ENCODE measurements at regions not wholly inside any gene's neighbourhood (a gene's known extent, or its start where the extent isn't known, plus 50 kb on each side); places are given as distances from the start of the nearest gene placed in this dataset.

DNA sequence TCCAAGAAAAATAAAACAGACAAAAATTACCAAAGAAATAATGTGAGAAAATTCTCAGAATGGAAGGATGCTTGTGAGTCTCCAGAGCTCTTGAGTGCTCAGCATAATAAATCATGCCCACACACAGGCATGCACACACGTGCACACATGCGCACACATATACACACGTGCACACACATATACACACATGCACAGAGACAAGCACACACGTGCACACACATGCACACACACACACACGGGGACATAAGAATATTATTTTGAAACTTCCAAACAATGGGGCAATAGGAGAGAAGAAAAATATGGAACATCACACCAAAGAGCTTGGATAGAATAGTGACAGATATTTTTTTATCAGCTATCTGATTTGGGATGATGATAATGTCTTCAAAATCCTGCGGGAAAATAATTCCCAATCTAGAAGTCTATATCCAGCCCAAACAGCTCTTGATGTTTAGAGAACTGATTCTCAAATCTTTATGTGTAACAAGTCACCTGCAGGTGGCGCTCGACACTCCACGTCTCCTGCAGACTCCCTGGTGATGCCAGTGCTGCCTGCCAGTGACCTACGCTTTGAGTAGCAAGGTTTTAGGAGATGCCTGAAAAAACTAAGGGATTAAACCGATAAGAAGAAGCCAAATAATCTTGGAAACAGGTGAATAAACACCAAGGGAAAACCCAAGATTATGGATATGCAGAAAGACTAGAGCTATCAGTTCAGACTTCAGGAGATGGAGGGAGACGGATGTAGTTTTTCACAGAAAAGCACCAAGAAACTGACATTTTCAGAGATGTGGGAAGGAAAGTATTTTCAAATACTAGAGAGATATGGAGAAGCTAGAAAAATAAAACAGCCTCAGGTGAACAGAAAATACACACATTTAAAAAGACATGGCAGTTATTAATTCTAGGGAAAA is 743.6 kb downstream of the ETS1 start:
- no peak overlapping the region for H3K4me3 Mint-ChIP-seq
- no peaks in the 10 kb centered on the region for H3K9me3 Mint-ChIP-seq
- ATAC-seq = no peak
- H3K27ac Mint-ChIP-seq = no peak overlapping the region
- H3K27me3 Mint-ChIP-seq = peaks cover 5 to 14% (median 12%) of the 10 kb centered on the region in 5 donors
- H3K4me1 Mint-ChIP-seq = no peaks in the 10 kb centered on the region
- peak; percentile 1 to 67 (median 30) for DNase-seq
- POLR2A ChIA-PET = no interaction called here
- no peaks in the 10 kb centered on the region for H3K36me3 Mint-ChIP-seq

DNA sequence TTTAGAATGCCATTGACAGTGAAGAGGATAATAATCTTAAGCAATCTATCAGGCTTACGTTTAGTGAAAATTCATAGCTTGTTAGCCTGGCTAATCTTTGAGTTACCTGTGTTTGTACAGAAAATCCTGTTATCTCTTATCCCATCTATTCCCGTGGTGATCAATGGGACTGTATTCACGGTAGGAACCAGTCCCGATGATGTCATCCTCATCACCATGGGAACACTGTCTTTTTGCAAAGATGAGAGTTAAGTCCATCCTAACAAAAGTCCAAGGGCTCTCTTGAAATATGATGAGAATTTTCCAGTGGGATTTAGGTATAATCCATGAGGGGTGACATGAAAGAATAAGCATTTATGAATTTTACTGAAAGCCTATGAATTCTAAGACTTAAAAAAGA is 762.2 kb downstream of the ETS1 start:
- peaks cover 12 to 52% (median 19%) of the 10 kb centered on the region in 5 donors for H3K27me3 Mint-ChIP-seq

DNA sequence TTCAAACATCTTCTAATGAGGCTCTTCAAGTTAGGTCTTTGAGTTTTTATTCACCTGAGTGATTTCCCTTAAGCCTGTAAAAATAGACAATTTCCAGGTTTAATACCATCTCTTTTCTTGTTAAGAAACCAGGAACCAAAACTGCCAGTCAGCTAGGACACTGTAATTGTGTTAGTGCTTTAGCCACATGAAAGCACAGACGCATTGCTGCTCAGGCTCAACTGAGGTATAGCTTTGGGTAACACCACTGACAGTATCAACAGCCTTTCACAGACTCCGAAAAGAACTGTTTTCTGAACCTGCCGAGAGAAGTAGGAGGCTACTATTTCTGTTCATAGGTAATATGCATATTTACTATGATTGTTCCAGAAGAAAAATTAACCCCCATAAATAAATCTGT is 768.7 kb downstream of the ETS1 start:
- H3K27me3 Mint-ChIP-seq = peaks cover 0 to 21% (median 4%) of the 10 kb centered on the region in 5 donors
- POLR2A ChIA-PET = no interaction called here
- H3K36me3 Mint-ChIP-seq = no peaks in the 10 kb centered on the region
- ATAC-seq (no peak), DNase-seq (no peak)
- H3K27ac Mint-ChIP-seq = no peak overlapping the region
- no peaks in the 10 kb centered on the region for H3K4me1 Mint-ChIP-seq
- peaks cover 0 to 2% (median 0%) of the 10 kb centered on the region in 9 donors for H3K9me3 Mint-ChIP-seq
- H3K4me3 Mint-ChIP-seq = no peak overlapping the region

More for the DNA sequence above, 762.2 kb downstream of the ETS1 start:
- Mint-ChIP-seq H3K36me3 (no peaks in the 10 kb centered on the region), H3K27ac (no peak overlapping the region), H3K4me3 (no peak overlapping the region), H3K9me3 (peaks cover 0 to 2% (median 0%) of the 10 kb centered on the region in 9 donors), H3K4me1 (no peaks in the 10 kb centered on the region)
- DNase-seq (no peak), ATAC-seq (no peak)
- POLR2A ChIA-PET = no interaction called here

DNA sequence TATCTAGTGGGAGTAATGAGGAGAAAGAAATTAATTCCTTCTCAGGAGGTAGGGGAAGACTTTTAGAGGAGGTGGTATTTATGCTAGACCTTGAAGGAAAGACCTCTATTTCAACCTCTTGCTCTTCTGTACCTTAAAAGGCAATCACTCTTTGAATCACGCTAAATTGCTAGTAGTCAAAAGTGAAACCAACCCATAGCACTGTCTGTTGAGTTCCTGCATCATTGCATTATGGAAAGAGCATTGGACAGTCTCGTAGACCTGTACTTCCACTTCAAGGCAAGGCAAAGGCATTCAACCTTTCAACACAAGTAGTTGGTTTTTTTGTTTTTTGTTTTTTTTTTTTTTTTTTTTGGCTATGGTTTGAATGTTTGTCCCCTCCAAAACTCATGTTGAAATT is 770.4 kb downstream of the ETS1 start:
- peaks cover 0 to 12% (median 4%) of the 10 kb centered on the region in 5 donors for H3K27me3 Mint-ChIP-seq
- no peak overlapping the region for H3K4me3 Mint-ChIP-seq
- no peak for ATAC-seq
- H3K27ac Mint-ChIP-seq = no peak overlapping the region
- no peaks in the 10 kb centered on the region for H3K36me3 Mint-ChIP-seq
- POLR2A ChIA-PET = no interaction called here
- H3K9me3 Mint-ChIP-seq = peaks cover 0 to 2% (median 0%) of the 10 kb centered on the region in 9 donors
- DNase-seq = no peak
- no peaks in the 10 kb centered on the region for H3K4me1 Mint-ChIP-seq

DNA sequence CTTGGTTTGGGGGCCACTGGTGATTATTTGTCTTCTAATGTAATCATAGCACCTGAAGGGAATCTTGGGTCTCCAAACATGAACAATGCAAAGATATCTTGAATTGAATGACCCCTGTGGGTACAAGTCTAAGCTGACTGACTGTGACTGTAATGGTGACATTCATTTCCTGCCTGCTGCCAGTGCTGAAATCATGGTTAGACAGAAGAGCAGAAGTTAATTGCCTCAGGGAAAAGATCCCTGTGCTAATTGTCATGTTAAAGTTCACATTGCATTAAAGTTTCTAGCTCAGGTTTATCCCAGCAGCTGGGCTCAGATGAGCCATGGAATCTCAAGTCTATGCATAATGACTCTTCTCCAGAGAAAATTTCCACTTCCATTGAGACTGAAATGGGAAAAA is 772.0 kb downstream of the ETS1 start:
- Mint-ChIP-seq H3K36me3 (no peaks in the 10 kb centered on the region), H3K27ac (no peak overlapping the region), H3K9me3 (no peaks in the 10 kb centered on the region), H3K27me3 (peaks cover 6 to 15% (median 10%) of the 10 kb centered on the region in 5 donors), H3K4me3 (no peak overlapping the region), H3K4me1 (no peaks in the 10 kb centered on the region)
- POLR2A ChIA-PET = no interaction called here
- ATAC-seq (no peak), DNase-seq (no peak)

DNA sequence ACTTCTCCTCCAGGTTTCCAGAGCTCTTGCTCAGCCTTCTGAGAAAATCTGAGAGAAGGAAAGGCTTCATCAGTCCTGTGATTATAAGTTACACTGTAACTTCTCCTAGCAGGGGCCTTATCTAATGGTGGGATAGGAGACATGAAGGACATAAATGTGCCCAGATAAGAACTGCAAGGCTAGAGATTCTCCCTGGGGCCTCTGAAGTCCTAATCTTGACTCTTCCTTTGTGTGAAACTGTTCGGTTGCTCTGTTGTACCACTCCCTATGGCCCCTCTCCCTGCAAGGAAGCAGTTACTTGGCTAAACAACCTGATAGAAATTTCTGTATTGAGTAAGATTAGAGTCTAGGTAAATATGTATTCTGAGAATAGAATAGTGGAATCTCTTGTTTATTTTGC is 780.9 kb downstream of the ETS1 start:
- Mint-ChIP-seq H3K36me3 (no peaks in the 10 kb centered on the region), H3K4me3 (no peak overlapping the region), H3K27me3 (peaks cover 8 to 17% (median 8%) of the 10 kb centered on the region in 5 donors), H3K9me3 (no peaks in the 10 kb centered on the region), H3K4me1 (no peaks in the 10 kb centered on the region), H3K27ac (no peak overlapping the region)
- no peak for ATAC-seq
- POLR2A ChIA-PET = no interaction called here
- DNase-seq = no peak

DNA sequence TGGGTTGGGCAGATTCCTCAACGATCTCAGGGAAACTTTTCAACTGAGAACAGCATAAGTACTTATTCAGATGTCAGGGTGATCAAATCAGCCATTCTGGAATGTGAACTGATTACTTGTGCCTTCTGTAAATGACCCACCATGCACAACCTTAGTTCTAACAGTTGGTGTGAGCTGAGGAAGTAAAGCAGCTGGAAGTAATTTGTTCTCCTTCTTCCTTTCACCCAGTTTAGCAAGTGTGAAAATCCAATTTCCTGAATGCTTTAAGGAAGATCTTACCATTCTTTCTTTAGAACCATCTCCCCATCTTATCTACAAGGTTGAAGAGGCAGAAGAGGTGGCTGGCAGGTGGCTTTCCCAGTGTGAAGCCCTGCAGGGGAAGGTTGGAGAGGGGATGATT is 781.6 kb downstream of the ETS1 start:
- Mint-ChIP-seq H3K4me3 (no peak overlapping the region), H3K4me1 (no peaks in the 10 kb centered on the region), H3K9me3 (no peaks in the 10 kb centered on the region), H3K36me3 (no peaks in the 10 kb centered on the region), H3K27ac (no peak overlapping the region), H3K27me3 (peaks cover 4 to 11% (median 6%) of the 10 kb centered on the region in 5 donors)
- DNase-seq (no peak), ATAC-seq (no peak)
- POLR2A ChIA-PET = no interaction called here

DNA sequence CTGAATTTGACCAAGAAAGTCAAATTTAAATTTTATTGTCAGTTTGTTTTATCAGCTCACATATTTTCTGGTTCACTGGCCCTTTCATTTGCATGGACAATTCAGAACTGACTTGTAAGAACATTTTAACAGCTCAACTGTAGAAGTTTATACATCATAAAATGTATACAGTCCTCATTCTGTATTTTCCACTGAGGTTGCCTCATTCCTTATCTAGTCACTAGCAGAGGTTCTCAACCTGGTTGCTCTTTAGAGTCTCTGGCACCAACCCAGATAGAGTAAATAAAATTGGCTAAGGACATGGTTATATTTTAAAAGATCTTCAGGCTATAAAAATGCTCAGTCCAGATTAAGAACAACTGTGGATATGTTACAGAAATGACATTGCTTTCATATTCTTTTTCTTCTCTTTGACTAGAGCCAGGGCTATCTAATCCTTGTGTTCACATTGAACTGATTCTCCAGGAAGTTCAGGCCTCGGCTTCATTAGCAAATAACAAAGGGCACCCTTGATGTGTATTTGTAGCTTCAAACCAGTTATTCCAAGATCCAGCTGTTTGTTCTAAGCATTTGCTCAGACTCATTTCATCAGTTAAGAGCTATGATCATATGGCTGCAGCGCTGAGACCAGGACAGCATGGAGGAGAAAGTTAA is 782.5 kb downstream of the ETS1 start:
- Mint-ChIP-seq H3K36me3 (no peaks in the 10 kb centered on the region), H3K4me3 (no peak overlapping the region), H3K27ac (no peak overlapping the region), H3K27me3 (peaks cover 2 to 7% (median 3%) of the 10 kb centered on the region in 5 donors), H3K9me3 (no peaks in the 10 kb centered on the region), H3K4me1 (no peaks in the 10 kb centered on the region)
- DNase-seq (no peak), ATAC-seq (no peak)
- POLR2A ChIA-PET = no interaction called here

DNA sequence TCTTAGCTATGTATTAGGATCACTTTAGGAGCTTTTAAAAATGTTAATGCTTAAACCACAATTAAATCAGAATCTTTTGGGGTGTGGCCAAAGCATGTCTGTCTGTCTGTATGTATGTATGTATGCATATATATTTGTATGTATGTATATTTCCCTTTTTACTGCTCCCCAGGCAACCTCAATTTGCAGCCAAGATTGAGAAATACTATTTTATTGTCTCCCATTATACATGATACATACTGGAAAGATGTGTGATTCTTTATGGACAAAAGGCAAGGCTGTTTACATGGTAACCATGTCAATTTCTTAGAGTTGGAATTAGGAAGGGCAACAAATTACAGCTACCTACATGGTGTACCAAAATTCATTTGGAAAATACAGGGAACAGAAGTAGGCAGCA is 783.6 kb downstream of the ETS1 start:
- no peaks in the 10 kb centered on the region for H3K4me1 Mint-ChIP-seq
- POLR2A ChIA-PET = no interaction called here
- H3K27me3 Mint-ChIP-seq = peaks cover 0 to 7% (median 3%) of the 10 kb centered on the region in 5 donors
- ATAC-seq = no peak
- no peaks in the 10 kb centered on the region for H3K36me3 Mint-ChIP-seq
- H3K27ac Mint-ChIP-seq = no peak overlapping the region
- no peak for DNase-seq
- no peaks in the 10 kb centered on the region for H3K9me3 Mint-ChIP-seq
- no peak overlapping the region for H3K4me3 Mint-ChIP-seq

DNA sequence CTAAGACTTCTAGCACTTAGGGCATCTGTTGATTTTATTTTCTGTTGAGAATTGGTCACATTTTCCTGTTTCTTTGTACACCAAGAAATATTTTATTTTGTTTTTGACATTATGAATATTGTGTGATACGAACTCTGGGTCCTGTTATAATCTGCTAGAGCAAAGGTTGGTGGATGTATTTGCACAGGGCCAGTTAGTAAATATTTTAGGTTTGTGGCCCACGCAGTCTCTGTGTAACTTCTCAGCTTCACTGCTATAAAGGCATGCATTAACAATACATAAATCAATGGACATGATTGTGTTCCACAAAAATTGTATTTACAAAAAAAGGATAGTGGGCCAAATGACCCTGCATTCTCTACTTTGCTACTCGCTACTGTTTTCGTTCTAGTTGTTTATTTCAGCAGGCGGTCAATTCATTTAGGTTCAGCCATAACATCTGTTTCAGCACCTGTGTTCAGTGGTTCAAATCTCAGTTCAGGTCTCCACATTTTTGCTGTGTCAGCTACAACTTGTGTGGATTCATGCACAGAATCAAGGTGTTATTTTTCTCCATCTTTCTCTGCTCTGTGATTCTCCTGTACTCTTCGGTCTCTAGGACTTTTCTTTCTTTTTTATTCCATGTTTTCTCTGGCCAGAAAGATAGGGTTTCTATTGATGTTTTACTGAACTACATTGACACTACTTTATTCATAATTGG is 786.2 kb downstream of the ETS1 start:
- Mint-ChIP-seq H3K27me3 (peaks cover 0 to 1% (median 0%) of the 10 kb centered on the region in 5 donors), H3K27ac (no peak overlapping the region), H3K36me3 (no peaks in the 10 kb centered on the region), H3K9me3 (no peaks in the 10 kb centered on the region), H3K4me3 (no peak overlapping the region), H3K4me1 (no peaks in the 10 kb centered on the region)
- no peak for ATAC-seq
- POLR2A ChIA-PET = no interaction called here
- DNase-seq = no peak

DNA sequence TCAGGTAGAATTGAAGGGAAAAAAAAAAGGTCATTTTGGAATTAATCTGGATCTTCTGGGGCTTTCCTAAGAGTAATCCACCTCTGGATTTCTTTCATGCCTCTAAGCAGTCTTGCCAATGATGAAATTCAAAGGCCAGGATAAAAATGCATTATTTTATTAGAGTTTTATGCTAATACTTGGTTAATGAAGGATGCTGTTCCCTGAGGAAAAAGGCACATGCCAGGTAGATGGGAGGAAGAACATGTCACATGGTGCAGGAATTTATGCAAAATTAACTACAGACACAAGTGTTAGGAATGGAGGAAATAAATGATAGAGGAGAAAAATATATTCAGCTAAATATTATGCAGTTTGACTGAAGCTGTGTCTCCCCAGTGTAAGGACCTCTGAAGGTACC is 792.0 kb downstream of the ETS1 start:
- no peak for ATAC-seq
- no peaks in the 10 kb centered on the region for H3K4me1 Mint-ChIP-seq
- H3K9me3 Mint-ChIP-seq = no peaks in the 10 kb centered on the region
- POLR2A ChIA-PET = no interaction called here
- H3K27ac Mint-ChIP-seq = no peak overlapping the region
- no peaks in the 10 kb centered on the region for H3K36me3 Mint-ChIP-seq
- DNase-seq = no peak
- H3K27me3 Mint-ChIP-seq = peaks cover 0 to 6% (median 0%) of the 10 kb centered on the region in 5 donors
- H3K4me3 Mint-ChIP-seq = no peak overlapping the region

DNA sequence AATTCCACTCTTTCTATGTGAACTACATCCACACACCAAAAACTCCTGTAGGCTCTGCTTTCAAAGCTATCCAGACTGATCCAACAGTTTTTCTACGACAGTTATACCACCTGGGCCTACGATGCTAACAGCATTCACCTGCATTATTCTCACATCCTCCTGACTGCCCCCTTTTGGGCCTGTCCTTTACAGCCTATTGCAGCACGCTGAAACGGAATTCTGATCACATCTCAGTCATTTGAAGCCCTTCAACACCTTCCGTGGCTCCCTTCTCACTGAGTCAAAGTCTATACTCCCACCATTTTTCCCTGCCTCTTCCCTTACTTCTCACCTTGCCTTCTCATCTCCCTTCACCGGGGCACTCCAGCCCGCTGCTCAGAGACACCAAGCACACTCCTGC is 791.3 kb upstream of the KIRREL3 start:
- DNase-seq = no peak
- H3K9me3 Mint-ChIP-seq = no peaks in the 10 kb centered on the region
- H3K36me3 Mint-ChIP-seq = no peaks in the 10 kb centered on the region
- H3K27me3 Mint-ChIP-seq = peaks cover 0 to 10% (median 2%) of the 10 kb centered on the region in 5 donors
- H3K4me3 Mint-ChIP-seq = no peak overlapping the region
- H3K27ac Mint-ChIP-seq = no peak overlapping the region
- POLR2A ChIA-PET = no interaction called here
- ATAC-seq = no peak
- no peaks in the 10 kb centered on the region for H3K4me1 Mint-ChIP-seq

DNA sequence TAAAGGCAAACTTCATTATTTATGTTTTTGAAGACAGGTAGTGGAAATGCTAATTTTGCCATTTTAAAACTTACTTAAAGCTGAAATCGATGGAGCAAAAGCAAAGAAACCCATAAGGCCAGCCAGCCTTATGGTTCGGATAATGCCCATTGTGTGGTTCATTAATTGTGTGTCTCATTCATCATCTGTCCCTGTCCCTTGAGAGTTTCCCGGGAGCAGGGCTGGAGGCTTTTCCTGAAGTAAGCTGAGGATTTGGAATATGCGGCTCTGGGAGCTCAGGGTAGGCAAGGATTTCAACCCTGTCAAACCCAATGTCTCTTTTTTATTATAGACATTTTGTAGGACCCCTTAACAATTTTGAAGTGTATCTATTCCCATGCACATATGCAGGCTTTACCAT is 790.0 kb upstream of the KIRREL3 start:
- no peaks in the 10 kb centered on the region for H3K9me3 Mint-ChIP-seq
- peaks cover 0 to 23% (median 6%) of the 10 kb centered on the region in 5 donors for H3K27me3 Mint-ChIP-seq
- ATAC-seq = no peak
- H3K4me3 Mint-ChIP-seq = no peak overlapping the region
- no peaks in the 10 kb centered on the region for H3K36me3 Mint-ChIP-seq
- H3K4me1 Mint-ChIP-seq = no peaks in the 10 kb centered on the region
- POLR2A ChIA-PET = no interaction called here
- no peak overlapping the region for H3K27ac Mint-ChIP-seq
- DNase-seq = no peak
